ENCODE measurements at regions not wholly inside any gene's neighbourhood (a gene's known extent, or its start where the extent isn't known, plus 50 kb on each side); places are given as distances from the start of the nearest gene placed in this dataset.

DNA sequence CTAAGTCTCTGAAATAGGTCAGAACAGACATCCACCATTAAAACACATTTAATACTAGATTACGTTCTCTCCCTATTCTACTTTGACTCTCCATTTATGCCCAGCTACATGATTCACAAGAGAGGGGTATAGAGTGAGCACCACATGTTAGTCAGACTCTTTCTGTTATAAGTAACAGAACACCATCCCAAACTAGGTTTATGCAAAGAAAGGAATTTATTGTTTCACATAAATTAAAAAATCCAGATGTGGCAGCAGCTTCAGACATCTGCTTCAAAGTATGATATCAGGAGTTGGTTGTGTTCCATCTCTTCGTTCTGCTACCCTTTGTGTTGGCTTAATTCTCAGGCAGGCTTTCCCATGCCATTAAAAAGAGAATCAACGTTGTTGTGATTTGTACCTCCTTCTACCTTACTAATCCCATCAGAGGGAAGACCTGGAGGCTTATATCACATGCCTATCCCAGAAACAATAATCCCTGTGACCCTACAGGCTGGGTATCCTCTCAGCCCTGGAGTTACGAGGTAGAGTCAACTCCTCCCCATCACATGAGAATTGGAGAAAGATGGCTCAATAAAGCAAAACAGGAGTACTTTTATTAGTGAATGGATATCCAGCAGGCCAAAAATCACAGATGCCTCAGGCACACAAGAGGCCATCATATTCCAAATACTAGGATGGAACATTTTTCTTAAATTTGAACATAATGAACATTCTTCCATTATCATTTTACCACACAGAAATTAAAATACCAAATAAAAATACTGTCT is 163.2 kb downstream of the SLC7A11 start:
- Histone ChIP-seq H3K4me3 (replicated peaks in 1 of 3; ENCODE audit: low read depth in 2 of 3, low read length in 3 of 3) (no peak overlapping the region), H3K27ac (ENCODE audit: low read depth in 1 of 2, low read length in 2 of 2) (no peak overlapping the region), H3K9ac (ENCODE audit: insufficient read depth, low read length, poor library complexity, severe bottlenecking) (no peak overlapping the region), H2AFZ (ENCODE audit: insufficient read depth, low read depth, low read length, poor library complexity, severe bottlenecking) (no peak overlapping the region), H3K79me2 (ENCODE audit: insufficient read depth, low read length) (no peaks in the 10 kb centered on the region), H3K36me3 (replicated peaks in 1 of 2; ENCODE audit: control insufficient read depth in 1 of 2, insufficient read depth in 2 of 2, low read length in 2 of 2) (no peaks in the 10 kb centered on the region), H3K9me3 (replicated peaks in 1 of 2; ENCODE audit: control insufficient read depth in 1 of 2, insufficient read depth in 1 of 2, low read length in 2 of 2) (no peaks in the 10 kb centered on the region), H3K27me3 (ENCODE audit: control insufficient read depth in 2 of 2, insufficient read depth in 2 of 2, low read length in 2 of 2) (no peaks in the 10 kb centered on the region), H4K20me1 (ENCODE audit: insufficient read depth, low read length) (no peaks in the 10 kb centered on the region), H3K4me2 (replicated peaks; ENCODE audit: extremely low read depth, low read length, poor library complexity, severe bottlenecking) (no peak overlapping the region), H3K4me1 (ENCODE audit: control insufficient read depth in 1 of 2, insufficient read depth in 2 of 2, low read length in 2 of 2) (no peaks in the 10 kb centered on the region)
- no peaks in the 10 kb centered on the region for H3K4me1 Mint-ChIP-seq
- no peaks in the 10 kb centered on the region for H3K9me3 Mint-ChIP-seq
- no peak overlapping the region for H3K4me3 Mint-ChIP-seq
- H3K27ac Mint-ChIP-seq: peak overlapping the region in 1 of 7 donors; percentile 19
- peaks cover 0 to 4% (median 3%) of the 10 kb centered on the region in 3 donors for H3K27me3 Mint-ChIP-seq (ENCODE audit: low read depth in 3 of 3)
- intact Hi-C loops (cut with micrococcal nuclease): no loop called here
- no peak for DNase-seq
- 100% methylated on average over 1 of the region's 4 CpGs for WGBS (ENCODE audit: insufficient coverage)
- no peaks in the 10 kb centered on the region for H3K36me3 Mint-ChIP-seq
- TF ChIP-seq, protein P1, sequence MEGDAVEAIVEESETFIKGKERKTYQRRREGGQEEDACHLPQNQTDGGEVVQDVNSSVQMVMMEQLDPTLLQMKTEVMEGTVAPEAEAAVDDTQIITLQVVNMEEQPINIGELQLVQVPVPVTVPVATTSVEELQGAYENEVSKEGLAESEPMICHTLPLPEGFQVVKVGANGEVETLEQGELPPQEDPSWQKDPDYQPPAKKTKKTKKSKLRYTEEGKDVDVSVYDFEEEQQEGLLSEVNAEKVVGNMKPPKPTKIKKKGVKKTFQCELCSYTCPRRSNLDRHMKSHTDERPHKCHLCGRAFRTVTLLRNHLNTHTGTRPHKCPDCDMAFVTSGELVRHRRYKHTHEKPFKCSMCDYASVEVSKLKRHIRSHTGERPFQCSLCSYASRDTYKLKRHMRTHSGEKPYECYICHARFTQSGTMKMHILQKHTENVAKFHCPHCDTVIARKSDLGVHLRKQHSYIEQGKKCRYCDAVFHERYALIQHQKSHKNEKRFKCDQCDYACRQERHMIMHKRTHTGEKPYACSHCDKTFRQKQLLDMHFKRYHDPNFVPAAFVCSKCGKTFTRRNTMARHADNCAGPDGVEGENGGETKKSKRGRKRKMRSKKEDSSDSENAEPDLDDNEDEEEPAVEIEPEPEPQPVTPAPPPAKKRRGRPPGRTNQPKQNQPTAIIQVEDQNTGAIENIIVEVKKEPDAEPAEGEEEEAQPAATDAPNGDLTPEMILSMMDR (IDR thresholded peaks at IDR 0.05): no peak

DNA sequence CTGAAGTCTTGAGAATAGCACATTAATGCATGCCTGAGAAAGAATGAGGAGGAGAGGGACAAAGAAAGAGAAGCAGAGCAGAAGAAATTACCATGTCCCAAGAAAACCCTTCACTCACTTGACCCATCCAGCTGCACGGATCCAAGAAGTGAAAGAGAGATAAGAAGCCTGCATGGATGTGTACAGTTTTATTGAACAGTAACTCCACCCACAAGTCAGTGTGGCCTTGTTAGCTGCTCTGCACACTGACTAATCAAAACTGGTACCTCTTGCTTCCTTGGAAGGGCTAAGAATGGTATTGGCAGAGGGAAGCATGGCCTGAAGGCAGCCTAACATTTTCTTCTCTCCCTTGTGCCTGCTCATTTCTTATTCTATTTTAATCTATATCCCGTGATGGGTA is 163.9 kb downstream of the SLC7A11 start:
- Histone ChIP-seq H3K4me2 (replicated peaks; ENCODE audit: extremely low read depth, low read length, poor library complexity, severe bottlenecking) (no peak overlapping the region), H3K9me3 (replicated peaks in 1 of 2; ENCODE audit: control insufficient read depth in 1 of 2, insufficient read depth in 1 of 2, low read length in 2 of 2) (no peaks in the 10 kb centered on the region), H3K9ac (ENCODE audit: insufficient read depth, low read length, poor library complexity, severe bottlenecking) (no peak overlapping the region), H3K36me3 (replicated peaks in 1 of 2; ENCODE audit: control insufficient read depth in 1 of 2, insufficient read depth in 2 of 2, low read length in 2 of 2) (no peaks in the 10 kb centered on the region), H2AFZ (ENCODE audit: insufficient read depth, low read depth, low read length, poor library complexity, severe bottlenecking) (no peak overlapping the region), H4K20me1 (ENCODE audit: insufficient read depth, low read length) (no peaks in the 10 kb centered on the region), H3K27me3 (ENCODE audit: control insufficient read depth in 2 of 2, insufficient read depth in 2 of 2, low read length in 2 of 2) (no peaks in the 10 kb centered on the region), H3K27ac (ENCODE audit: low read depth in 1 of 2, low read length in 2 of 2) (no peak overlapping the region), H3K4me3 (replicated peaks in 1 of 3; ENCODE audit: low read depth in 2 of 3, low read length in 3 of 3) (no peak overlapping the region), H3K79me2 (ENCODE audit: insufficient read depth, low read length) (no peaks in the 10 kb centered on the region), H3K4me1 (ENCODE audit: control insufficient read depth in 1 of 2, insufficient read depth in 2 of 2, low read length in 2 of 2) (no peaks in the 10 kb centered on the region)
- TF ChIP-seq, protein P1 (IDR thresholded peaks at IDR 0.05): no peak
- no peak for DNase-seq
- Mint-ChIP-seq H3K27me3 (ENCODE audit: low read depth in 3 of 3) (peaks cover 0 to 4% (median 3%) of the 10 kb centered on the region in 3 donors), H3K4me1 (no peaks in the 10 kb centered on the region), H3K36me3 (no peaks in the 10 kb centered on the region), H3K4me3 (no peak overlapping the region), H3K27ac (no peak overlapping the region), H3K9me3 (no peaks in the 10 kb centered on the region)
- no CpG with 5 or more reads among the region's 2 CpGs for WGBS (ENCODE audit: insufficient coverage)
- intact Hi-C loops (cut with micrococcal nuclease): no loop called here
